Activated B cell treated with CpG ODN at 0.5 μM for 24 hours (primary cell): ENCODE measurements at regions not wholly inside any gene's neighbourhood (a gene's known extent, or its start where the extent isn't known, plus 50 kb on each side); places are given as distances from the start of the nearest gene placed in this dataset.

Source experiments
- ATAC-seq: fragments of 200-7000 bp; cut with Tn5 transposase; one replicate; pipeline ENCODE4 v1.10.0; 2021; ENCODE audit warnings: low read depth, mild to moderate bottlenecking, moderate library complexity
- CTCF ChIA-PET: fragments of 350-600 bp; sonication (Branson Sonifier 250); formaldehyde crosslinking; loops from one replicate; lab custom pipeline; 2021; ENCODE audit warnings: antibody characterized with exemption; lab: Charles Lee
- POLR2A ChIA-PET: fragments of 350-600 bp; sonication (Branson Sonifier 250); formaldehyde crosslinking; loops from one replicate; lab custom pipeline; 2021; ENCODE audit warnings: antibody characterized with exemption; lab: Charles Lee
- DNase-seq: peaks from one replicate; pipeline ENCODE4 v3.0.0; 2022
- H3K27ac Mint-ChIP-seq: one replicate; pipeline ENCODE4 v1.8.0; 2020; ENCODE audit warnings: mixed read lengths
- H3K27me3 Mint-ChIP-seq: one replicate; pipeline ENCODE4 v1.8.0; 2021; ENCODE audit warnings: mixed read lengths
- H3K36me3 Mint-ChIP-seq: one replicate; pipeline ENCODE4 v1.8.0; 2021; ENCODE audit warnings: low read depth, mixed read lengths
- H3K4me1 Mint-ChIP-seq: one replicate; pipeline ENCODE4 v1.8.0; 2021; ENCODE audit warnings: mixed read lengths
- H3K4me3 Mint-ChIP-seq: one replicate; pipeline ENCODE4 v1.8.0; 2020; ENCODE audit warnings: mild to moderate bottlenecking, mixed read lengths
- H3K9me3 Mint-ChIP-seq: one replicate; pipeline ENCODE4 v1.8.0; 2020; ENCODE audit warnings: mixed read lengths
- intact Hi-C: fragments of 100-400 bp; cut with micrococcal nuclease; formaldehyde crosslinking; loops from one replicate; pipeline ENCODE4 v1.15.1; 2024
- TF ChIP-seq, protein P1 (sequence below): fragments of 200-600 bp; IDR thresholded peaks from one replicate; pipeline ENCODE4 v1.8.0; 2022; ENCODE audit warnings: antibody characterized with exemption, mild to moderate bottlenecking

- H3K27me3 Mint-ChIP-seq: no peaks in the 10 kb centered on the region
- ChIA-PET CTCF (no interaction called here), POLR2A (no interaction called here)
- H3K4me1 Mint-ChIP-seq: peaks cover 9% of the 10 kb centered on the region
- intact Hi-C loops: no loop called here
- no peak overlapping the region for H3K27ac Mint-ChIP-seq
- no peaks in the 10 kb centered on the region for H3K9me3 Mint-ChIP-seq
- DNase-seq (no peak), ATAC-seq (no peak)
- TF ChIP-seq, protein P1, sequence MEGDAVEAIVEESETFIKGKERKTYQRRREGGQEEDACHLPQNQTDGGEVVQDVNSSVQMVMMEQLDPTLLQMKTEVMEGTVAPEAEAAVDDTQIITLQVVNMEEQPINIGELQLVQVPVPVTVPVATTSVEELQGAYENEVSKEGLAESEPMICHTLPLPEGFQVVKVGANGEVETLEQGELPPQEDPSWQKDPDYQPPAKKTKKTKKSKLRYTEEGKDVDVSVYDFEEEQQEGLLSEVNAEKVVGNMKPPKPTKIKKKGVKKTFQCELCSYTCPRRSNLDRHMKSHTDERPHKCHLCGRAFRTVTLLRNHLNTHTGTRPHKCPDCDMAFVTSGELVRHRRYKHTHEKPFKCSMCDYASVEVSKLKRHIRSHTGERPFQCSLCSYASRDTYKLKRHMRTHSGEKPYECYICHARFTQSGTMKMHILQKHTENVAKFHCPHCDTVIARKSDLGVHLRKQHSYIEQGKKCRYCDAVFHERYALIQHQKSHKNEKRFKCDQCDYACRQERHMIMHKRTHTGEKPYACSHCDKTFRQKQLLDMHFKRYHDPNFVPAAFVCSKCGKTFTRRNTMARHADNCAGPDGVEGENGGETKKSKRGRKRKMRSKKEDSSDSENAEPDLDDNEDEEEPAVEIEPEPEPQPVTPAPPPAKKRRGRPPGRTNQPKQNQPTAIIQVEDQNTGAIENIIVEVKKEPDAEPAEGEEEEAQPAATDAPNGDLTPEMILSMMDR: no peak
- H3K36me3 Mint-ChIP-seq: no peaks in the 10 kb centered on the region
- no peak overlapping the region for H3K4me3 Mint-ChIP-seq
Measured at GRCh38 chrX:8052909-8053308, 118.2 kb downstream of the VCX2 start.

DNA sequence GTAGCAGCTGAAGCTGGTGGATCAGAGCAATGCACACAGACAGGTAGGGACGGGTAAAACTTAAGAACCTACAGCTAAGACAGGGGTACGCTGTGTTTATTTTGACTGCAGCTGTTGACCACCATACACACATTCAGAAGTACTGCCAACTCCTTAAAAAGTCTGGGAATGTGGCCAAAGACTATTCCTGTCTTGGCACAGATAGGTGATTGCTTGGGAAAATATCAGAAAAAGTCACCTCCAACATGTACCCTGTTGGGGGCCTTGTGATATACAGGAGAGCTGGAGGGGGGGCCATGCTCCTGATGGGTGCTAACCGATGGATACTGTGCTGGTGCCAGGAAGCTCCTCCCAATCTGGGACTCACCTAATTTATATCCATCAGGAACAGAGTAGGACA, 121.2 kb downstream of the VCX2 start:
- no peaks in the 10 kb centered on the region for H3K27me3 Mint-ChIP-seq
- peaks cover 9% of the 10 kb centered on the region for H3K4me1 Mint-ChIP-seq
- DNase-seq (no peak), ATAC-seq (no peak)
- ChIA-PET CTCF (no interaction called here), POLR2A (no interaction called here)
- no peaks in the 10 kb centered on the region for H3K36me3 Mint-ChIP-seq
- TF ChIP-seq, protein P1: no peak
- no peaks in the 10 kb centered on the region for H3K9me3 Mint-ChIP-seq
- no peak overlapping the region for H3K27ac Mint-ChIP-seq
- no peak overlapping the region for H3K4me3 Mint-ChIP-seq
- intact Hi-C loops: no loop called here

DNA sequence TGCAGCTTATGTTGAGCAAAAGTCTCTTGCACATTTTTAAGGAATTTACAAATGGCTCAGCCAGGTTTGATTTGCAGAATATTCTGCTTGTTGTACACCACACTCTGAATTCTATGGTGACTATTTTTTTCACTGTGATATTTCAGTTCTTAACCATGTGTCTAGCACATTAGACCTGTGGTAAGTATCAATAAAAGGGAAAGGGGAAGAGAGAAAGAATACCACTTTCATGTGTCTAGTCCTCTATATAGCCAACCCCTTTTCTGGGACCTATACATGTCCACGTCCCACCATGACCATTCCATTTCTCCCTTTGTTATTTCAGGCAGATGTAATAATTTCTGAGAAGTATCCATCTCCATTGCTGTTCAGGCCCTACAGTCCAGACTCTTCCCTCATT, 121.3 kb upstream of the PNPLA4 start:
- Mint-ChIP-seq H3K9me3 (no peaks in the 10 kb centered on the region), H3K27ac (no peak overlapping the region), H3K4me1 (peaks cover 9% of the 10 kb centered on the region), H3K27me3 (no peaks in the 10 kb centered on the region), H3K4me3 (no peak overlapping the region), H3K36me3 (no peaks in the 10 kb centered on the region)
- intact Hi-C loops: no loop called here
- DNase-seq (no peak), ATAC-seq (no peak)
- CTCF ChIA-PET: no interaction called here
- TF ChIP-seq, protein P1: no peak
- POLR2A ChIA-PET: no interaction called here

GRCh38 chrX:8044947-8045346, 117.7 kb upstream of the PNPLA4 start:
- H3K9me3 Mint-ChIP-seq: no peaks in the 10 kb centered on the region
- H3K4me3 Mint-ChIP-seq: no peak overlapping the region
- peaks cover 9% of the 10 kb centered on the region for H3K4me1 Mint-ChIP-seq
- no peaks in the 10 kb centered on the region for H3K36me3 Mint-ChIP-seq
- H3K27me3 Mint-ChIP-seq: no peaks in the 10 kb centered on the region
- TF ChIP-seq, protein P1: no peak
- no peak for ATAC-seq
- POLR2A ChIA-PET: no interaction called here
- CTCF ChIA-PET: no interaction called here
- intact Hi-C loops: no loop called here
- no peak for DNase-seq
- H3K27ac Mint-ChIP-seq: no peak overlapping the region

- Mint-ChIP-seq H3K27ac (no peak overlapping the region), H3K27me3 (no peaks in the 10 kb centered on the region), H3K4me1 (peaks cover 5% of the 10 kb centered on the region), H3K4me3 (no peak overlapping the region), H3K9me3 (no peaks in the 10 kb centered on the region), H3K36me3 (no peaks in the 10 kb centered on the region)
- DNase-seq (no peak), ATAC-seq (no peak)
- POLR2A ChIA-PET: no interaction called here
- TF ChIP-seq, protein P1: no peak
- intact Hi-C loops: no loop called here
- CTCF ChIA-PET: no interaction called here
Measured at GRCh38 chrX:8043546-8043945, 116.3 kb upstream of the PNPLA4 start.
